Panc1 (cell line): ENCODE measurements at regions not wholly inside any gene's neighbourhood (a gene's known extent, or its start where the extent isn't known, plus 50 kb on each side); places are given as distances from the start of the nearest gene placed in this dataset.

ENCODE experiments used
- CTCF ChIP-seq: fragments of 450-650 bp; IDR thresholded peaks from 2 replicates; pipeline ENCODE4 v1.5.1; 2017; ENCODE audit warnings: mild to moderate bottlenecking
- POLR2AphosphoS5 ChIP-seq: IDR thresholded peaks from 2 replicates; pipeline ENCODE4 v1.6.1; 2012; ENCODE audit warnings: mild to moderate bottlenecking, low read depth, low read length, moderate library complexity

GRCh38 chr2:53174539-53174938 is 593.1 kb upstream of the CHAC2 start:
- no peak for TF ChIP-seq CTCF
- TF ChIP-seq POLR2AphosphoS5 = no peak
